Keratinocyte (primary cell): ENCODE measurements at regions not wholly inside any gene's neighbourhood (a gene's known extent, or its start where the extent isn't known, plus 50 kb on each side); places are given as distances from the start of the nearest gene placed in this dataset.

Source experiments
- DNase-seq: peaks from one replicate; pipeline ENCODE4 v3.0.0-alpha.2; 2011; ENCODE audit warnings: low read depth, missing footprints, low spot score
- FAIRE-seq: peaks from 2 replicates; lab custom pipeline; 2011; peaks lifted over from hg19 to GRCh38; lab: Jason Lieb, UNC
- H2AFZ ChIP-seq: 2 replicates; pipeline ENCODE4 v1.6.0; 2012; ENCODE audit warnings: low read length, control low read depth, inconsistent platforms; ENCODE audit not compliant: control insufficient read depth
- H3K27ac ChIP-seq: 2 replicates; pipeline ENCODE4 v1.5.1; 2011; ENCODE audit warnings: low read length; ENCODE audit not compliant: control insufficient read depth, insufficient read depth
- H3K27me3 ChIP-seq: 3 replicates; pipeline ENCODE4 v1.6.0; 2011; ENCODE audit warnings: low read length; ENCODE audit not compliant: control insufficient read depth, insufficient read depth; ENCODE audit errors: extremely low read depth
- H3K36me3 ChIP-seq, 2 experiments: 2 replicates in 1 of 2; 3 replicates in 1 of 2; pipeline ENCODE4 v1.5.1; 2011; ENCODE audit warnings: low read length in 2 of 2, mild to moderate bottlenecking in 1 of 2; ENCODE audit not compliant: control insufficient read depth in 2 of 2, insufficient read depth in 2 of 2; ENCODE audit errors: extremely low read depth in 1 of 2
- H3K4me1 ChIP-seq: 3 replicates; pipeline ENCODE4 v1.5.1; 2011; ENCODE audit warnings: low read length; ENCODE audit not compliant: control insufficient read depth, insufficient read depth; ENCODE audit errors: extremely low read depth
- H3K4me2 ChIP-seq: 3 replicates; pipeline ENCODE4 v1.6.0; 2011; ENCODE audit warnings: low read depth, low read length; ENCODE audit not compliant: control insufficient read depth, insufficient read depth; ENCODE audit errors: extremely low read depth
- H3K4me3 ChIP-seq, 3 experiments: fragments of 200-600 bp in 1 of 3; sonication (generic) in 1 of 3; 2 replicates in 2 of 3; 3 replicates in 1 of 3; pipeline ENCODE4 v1.5.1; 2011 to 2016; ENCODE audit warnings: low read length in 3 of 3, mild to moderate bottlenecking in 3 of 3, control low read depth in 2 of 3, inconsistent platforms in 1 of 3, low read depth in 1 of 3, mixed read lengths in 1 of 3, mixed run types in 1 of 3, moderate library complexity in 1 of 3; ENCODE audit not compliant: control insufficient read depth in 2 of 3, insufficient read depth in 2 of 3; ENCODE audit errors: extremely low read depth in 1 of 3
- H3K79me2 ChIP-seq: 2 replicates; pipeline ENCODE4 v1.6.0; 2012; ENCODE audit warnings: low read length; ENCODE audit not compliant: control insufficient read depth, insufficient read depth
- H3K9ac ChIP-seq: 3 replicates; pipeline ENCODE4 v1.6.0; 2011; ENCODE audit warnings: low read length; ENCODE audit not compliant: control insufficient read depth, insufficient read depth; ENCODE audit errors: extremely low read depth
- H3K9me1 ChIP-seq: 3 replicates; pipeline ENCODE4 v1.6.0; 2011; ENCODE audit warnings: low read length; ENCODE audit not compliant: control insufficient read depth, insufficient read depth; ENCODE audit errors: extremely low read depth
- H3K9me3 ChIP-seq: 2 replicates; pipeline ENCODE4 v1.5.1; 2012; ENCODE audit warnings: low read depth, low read length; ENCODE audit not compliant: control insufficient read depth
- H4K20me1 ChIP-seq: 3 replicates; pipeline ENCODE4 v1.6.0; 2011; ENCODE audit warnings: low read length; ENCODE audit not compliant: control insufficient read depth, insufficient read depth; ENCODE audit errors: extremely low read depth
- CTCF ChIP-seq, 3 experiments: IDR thresholded peaks in 1 of 3; conservative IDR thresholded peaks in 1 of 3; optimal IDR thresholded peaks in 1 of 3; 2 replicates in 2 of 3; 3 replicates in 1 of 3; pipeline versions ENCODE3 to v1.5.1; 2011; ENCODE audit warnings: low read length in 3 of 3, mild to moderate bottlenecking in 3 of 3, moderate library complexity in 2 of 3, control low read depth in 1 of 3, inconsistent platforms in 1 of 3; ENCODE audit not compliant: insufficient read depth in 2 of 3; ENCODE audit errors: extremely low read depth in 1 of 3
- EZH2 ChIP-seq: IDR thresholded peaks from one replicate; pipeline ENCODE4 v1.6.1; 2012; ENCODE audit warnings: inconsistent platforms, mild to moderate bottlenecking, low read length, moderate library complexity
- dilution Hi-C: fragments of 300-500 bp; cut with MboI; formaldehyde crosslinking; loops from one replicate; pipeline ENCODE4 v1.7.0; 2020; ENCODE audit warnings: low sequenced_read_pairs; ENCODE audit not compliant: extremely low pct_ligation_motif_present

- DNase-seq (no peak), FAIRE-seq (no peak)
- Histone ChIP-seq H3K27me3 (no peaks in the 10 kb centered on the region), H3K27ac (no peak overlapping the region), H3K9ac (no peak overlapping the region), H3K9me3 (no peaks in the 10 kb centered on the region), H2AFZ (no peak overlapping the region), H3K36me3 (no peaks in the 10 kb centered on the region), H3K79me2 (no peaks in the 10 kb centered on the region), H4K20me1 (no peaks in the 10 kb centered on the region), H3K9me1 (no peaks in the 10 kb centered on the region), H3K4me3 (no peak overlapping the region), H3K4me2 (no peak overlapping the region), H3K4me1 (no peaks in the 10 kb centered on the region)
- TF ChIP-seq CTCF (optimal IDR thresholded peaks at IDR 0.05 in 1 of 3, IDR thresholded peaks at IDR 0.05 in 1 of 3, conservative IDR thresholded peaks at IDR 0.05 in 1 of 3; ENCODE audit: extremely low read depth in 1 of 3, insufficient read depth in 2 of 3, low read length in 3 of 3) (no peak), EZH2 (no peak)
- dilution Hi-C loops = no loop called here
These were observed 146.1 kb downstream of the OR4C45 start for GRCh38 chr11:50178737-50179136.

GRCh38 chr11:50181334-50181733, 148.7 kb downstream of the OR4C45 start:
- TF ChIP-seq EZH2 (no peak), CTCF (optimal IDR thresholded peaks at IDR 0.05 in 1 of 3, IDR thresholded peaks at IDR 0.05 in 1 of 3, conservative IDR thresholded peaks at IDR 0.05 in 1 of 3; ENCODE audit: extremely low read depth in 1 of 3, insufficient read depth in 2 of 3, low read length in 3 of 3) (no peak)
- H3K9me1 ChIP-seq = no peaks in the 10 kb centered on the region
- H3K4me2 ChIP-seq = no peak overlapping the region
- H3K79me2 ChIP-seq = no peaks in the 10 kb centered on the region
- no peak for DNase-seq
- no peak overlapping the region for H3K4me3 ChIP-seq
- no peaks in the 10 kb centered on the region for H3K9me3 ChIP-seq
- H3K27me3 ChIP-seq = no peaks in the 10 kb centered on the region
- no peak overlapping the region for H2AFZ ChIP-seq
- H4K20me1 ChIP-seq = no peaks in the 10 kb centered on the region
- no peak for FAIRE-seq
- no peaks in the 10 kb centered on the region for H3K36me3 ChIP-seq
- H3K9ac ChIP-seq = no peak overlapping the region
- dilution Hi-C loops = no loop called here
- H3K4me1 ChIP-seq = no peaks in the 10 kb centered on the region
- no peak overlapping the region for H3K27ac ChIP-seq
